Motor neuron (in vitro differentiated cells): ENCODE measurements at regions not wholly inside any gene's neighbourhood (a gene's known extent, or its start where the extent isn't known, plus 50 kb on each side); places are given as distances from the start of the nearest gene placed in this dataset.
"Not testable (repeated sequence)": the region's sequence is repeated elsewhere in the genome, so short reads cannot be mapped to it uniquely, and the experiment has no call there.

Source experiments
- ATAC-seq, 8 experiments: fragments of 200-7000 bp; cut with Tn5 transposase; replicated peaks in 6 of 8; 2 replicates each; pipeline ENCODE4 v1.8.0; 2021; ENCODE audit warnings: mild to moderate bottlenecking in 8 of 8, moderate library complexity in 8 of 8
- H3K27ac ChIP-seq, 2 donors: fragments of 250-450 bp; sonication (Bioruptor Pico); 2 replicates each; pipeline ENCODE4 v1.9.0; 2021; ENCODE audit warnings: antibody characterized with exemption in 2 of 2, mild to moderate bottlenecking in 2 of 2, moderate library complexity in 1 of 2
- H3K4me1 ChIP-seq, 2 donors: fragments of 250-450 bp; sonication (Bioruptor Pico); replicated peaks in 1 of 2; 2 replicates each; pipeline ENCODE4 v1.6.1; 2021; ENCODE audit warnings: antibody characterized with exemption in 2 of 2, mild to moderate bottlenecking in 2 of 2, moderate library complexity in 1 of 2
- H3K4me3 ChIP-seq, 5 donors: fragments of 250-450 bp; sonication (Bioruptor Pico); 2 replicates each; pipeline ENCODE4 v1.9.0; 2021; ENCODE audit warnings: antibody characterized with exemption in 5 of 5, mild to moderate bottlenecking in 5 of 5, moderate library complexity in 4 of 5
- WGBS, 10 experiments: fragments of 450-650 bp; shearing (Covaris generic); methylation state at CpG; one replicate each; pipeline ENCODE4 v1.0.0; 2022; 5-methylcytosine and 5-hydroxymethylcytosine counted together
- in situ Hi-C, 9 experiments: fragments of 400-800 bp; cut with MboI; loops; one replicate each; pipeline ENCODE4 v1.15.0; 2021; ENCODE audit warnings: low sequenced_read_pairs in 9 of 9, low pct_unique_long_range_greater_than_20kb in 2 of 9; ENCODE audit not compliant: unreplicated experiment in 9 of 9

DNA sequence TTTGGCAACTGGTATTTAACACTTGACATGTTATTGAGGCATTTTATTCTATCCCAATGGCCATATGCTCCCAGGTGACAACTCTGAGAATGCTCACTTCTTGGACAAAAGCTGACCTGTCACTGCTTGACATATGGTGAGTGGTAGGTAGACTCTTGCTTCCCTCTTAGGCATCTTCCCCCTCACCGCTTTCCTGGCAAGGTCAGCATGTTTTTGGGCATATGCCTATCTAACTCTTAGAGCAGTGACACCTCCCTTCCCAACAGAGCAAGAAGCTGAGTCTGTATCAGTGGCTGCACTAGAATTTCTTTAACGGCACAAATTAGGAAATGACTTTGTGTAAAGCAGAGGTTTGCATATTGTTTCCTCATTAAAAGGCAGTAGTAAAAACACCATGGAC, 300.7 kb downstream of the OXSM start:
- in situ Hi-C loops = no loop called here
- H3K4me1 ChIP-seq = no peaks in the 10 kb centered on the region

DNA sequence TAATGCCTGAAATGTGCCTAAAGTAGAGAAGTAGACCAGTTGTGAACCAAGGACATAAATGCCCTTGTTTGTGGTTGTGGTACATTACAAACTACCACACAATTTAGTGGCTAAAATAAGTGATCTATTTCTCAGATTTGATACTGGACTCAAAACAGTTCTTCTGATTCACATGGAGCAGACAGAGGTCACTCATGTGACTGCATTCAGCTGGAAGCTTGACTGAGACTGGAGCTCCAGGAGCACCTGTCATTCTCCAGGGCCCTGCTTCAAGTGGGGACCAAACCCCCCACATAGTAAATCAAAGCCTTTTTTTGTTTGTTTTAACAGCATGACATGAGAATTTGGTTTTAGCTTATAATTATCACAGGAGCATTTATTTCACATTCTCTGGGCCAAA, 301.2 kb downstream of the OXSM start:
- H3K4me1 ChIP-seq = no peaks in the 10 kb centered on the region
- in situ Hi-C loops = no loop called here
- H3K4me3 ChIP-seq = no peak overlapping the region
- ATAC-seq = no peak
- no peak overlapping the region for H3K27ac ChIP-seq

More for the DNA sequence above, 300.7 kb downstream of the OXSM start:
- no peak for ATAC-seq
- WGBS, 10 experiments = 29 to 100% (median 100%) methylated on average over 1 to 2 of the region's 2 CpGs; no CpG with 5 or more reads in 5 of the 10 experiments
- H3K4me3 ChIP-seq = no peak overlapping the region
- no peak overlapping the region for H3K27ac ChIP-seq

DNA sequence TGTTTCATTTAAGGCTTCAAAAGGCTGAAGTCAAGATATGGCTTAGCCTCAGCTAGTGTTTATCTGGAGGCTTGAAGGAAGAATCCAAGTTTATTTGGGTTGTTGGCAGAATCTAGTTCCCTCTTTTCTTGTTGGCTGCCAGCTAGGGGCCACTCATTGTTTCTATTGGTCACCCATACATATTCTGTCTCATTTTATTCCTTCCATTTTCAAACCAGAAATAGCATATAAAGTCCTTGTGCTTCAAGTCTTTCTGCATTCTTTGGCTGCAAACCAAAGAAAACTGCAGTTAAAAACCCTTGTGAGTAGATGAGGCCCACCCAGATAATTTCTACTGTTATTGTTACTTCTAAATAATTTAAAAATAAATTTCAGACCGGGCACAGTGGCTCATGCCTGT, 301.7 kb downstream of the OXSM start:
- H3K4me1 ChIP-seq = no peaks in the 10 kb centered on the region
- no peak overlapping the region for H3K4me3 ChIP-seq
- ATAC-seq = no peak
- whole genome bisulfite sequencing, 10 experiments = 0 to 71% (median 30%) methylated on average over 1 of the region's 1 CpG; no CpG with 5 or more reads in 2 of the 10 experiments
- no peak overlapping the region for H3K27ac ChIP-seq
- in situ Hi-C loops = no loop called here

DNA sequence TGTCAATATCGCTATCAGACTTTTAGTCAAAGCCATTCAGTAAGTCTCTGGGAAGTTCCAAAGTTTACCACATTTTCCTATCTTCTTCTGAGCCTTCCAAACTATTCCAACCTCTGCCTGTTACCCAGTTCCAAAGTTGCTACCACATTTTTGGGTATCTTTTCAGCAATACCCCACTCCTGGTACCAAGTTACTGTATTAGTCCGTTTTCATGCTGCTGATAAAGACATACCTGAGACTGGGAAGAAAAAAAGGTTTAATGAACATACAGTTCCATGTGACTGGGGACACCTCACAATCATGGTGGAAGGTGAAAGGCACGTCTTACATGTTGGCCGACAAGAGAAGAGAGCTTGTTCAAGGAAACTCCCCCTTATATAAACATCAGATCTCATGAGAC, 307.2 kb downstream of the OXSM start:
- H3K4me1 ChIP-seq, H3K4me3 ChIP-seq, ATAC-seq, in situ Hi-C loops, H3K27ac ChIP-seq: not testable (repeated sequence)
- 33 to 100% (median 63%) methylated on average over 1 to 4 of the region's 4 CpGs; no CpG with 5 or more reads in 1 of the 10 experiments for WGBS, 10 experiments

DNA sequence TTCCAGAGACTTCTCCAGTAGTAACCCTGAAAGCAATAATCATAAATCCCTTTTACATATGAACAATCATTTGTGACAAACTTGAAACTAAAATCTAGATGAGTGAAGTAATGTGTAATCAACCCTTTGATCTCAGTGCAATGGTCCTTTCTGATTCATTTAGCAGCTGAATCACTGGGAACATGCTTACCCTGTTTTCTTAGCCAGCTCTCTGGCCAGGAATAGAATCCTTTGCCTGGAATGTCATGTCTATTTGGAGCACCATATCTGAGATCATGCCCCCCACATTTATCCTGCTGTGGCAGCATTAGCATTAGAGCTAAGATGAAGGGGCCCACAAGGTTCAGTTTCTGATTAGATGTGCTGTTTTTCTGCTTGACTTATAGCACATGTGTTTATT, 309.8 kb downstream of the OXSM start:
- Histone ChIP-seq H3K4me1 (peaks cover 2 to 18% of the 10 kb centered on the region in 2 donors), H3K27ac (no peak overlapping the region), H3K4me3 (no peak overlapping the region)
- in situ Hi-C loops = no loop called here
- peak in 5 of 8 experiments; percentile 81 to 96 (median 90) for ATAC-seq

DNA sequence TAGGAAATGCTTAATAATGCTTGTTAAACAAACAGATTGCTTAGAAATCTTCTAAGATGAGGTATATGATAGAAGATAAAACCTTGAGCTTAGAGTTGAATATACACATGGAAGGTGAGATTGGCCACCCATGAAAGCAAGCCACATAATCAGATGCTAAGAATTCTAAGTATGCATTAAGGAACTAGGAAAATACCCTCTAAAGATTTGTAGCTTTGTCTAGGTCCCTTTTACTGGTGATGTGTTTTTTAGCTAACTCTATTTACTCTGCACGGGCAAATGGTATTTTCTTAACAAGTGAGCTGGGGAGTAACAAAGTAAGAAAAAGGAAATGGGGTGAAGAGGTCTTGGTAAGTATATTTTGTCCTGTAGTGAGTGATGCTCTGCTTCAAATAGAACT, 310.3 kb downstream of the OXSM start:
- Histone ChIP-seq H3K4me1 (peaks cover 2 to 23% of the 10 kb centered on the region in 2 donors), H3K27ac (no peak overlapping the region), H3K4me3 (no peak overlapping the region)
- in situ Hi-C loops = no loop called here
- no peak for ATAC-seq
- 0 to 83% (median 20%) methylated on average over 1 of the region's 1 CpG; no CpG with 5 or more reads in 3 of the 10 experiments for WGBS, 10 experiments

DNA sequence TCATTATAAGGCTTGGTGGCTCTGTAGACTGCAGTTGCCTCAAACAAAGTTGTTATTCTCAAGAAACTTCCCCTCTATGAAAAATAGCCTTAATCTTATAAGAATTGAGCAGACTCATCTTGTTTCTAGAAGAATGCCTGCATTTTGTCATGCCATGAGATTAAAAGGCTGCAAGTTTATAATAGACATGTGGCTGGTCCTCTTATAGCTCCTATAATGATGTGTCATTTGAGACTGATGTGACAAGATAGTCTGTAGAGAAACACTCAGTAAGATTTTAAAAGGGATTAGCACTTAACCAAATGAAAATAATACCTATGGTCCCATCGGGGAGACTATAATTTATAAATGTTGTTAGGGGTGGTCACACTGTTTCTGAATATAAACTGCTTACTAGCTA, 312.5 kb downstream of the OXSM start:
- WGBS, 10 experiments = 0 to 85% (median 55%) methylated on average over 1 of the region's 1 CpG; no CpG with 5 or more reads in 4 of the 10 experiments
- H3K4me1 ChIP-seq = peaks cover 15 to 37% of the 10 kb centered on the region in 2 donors
- peak in 4 of 8 experiments; percentile 13 to 20 (median 18) for ATAC-seq
- no peak overlapping the region for H3K4me3 ChIP-seq
- no peak overlapping the region for H3K27ac ChIP-seq
- in situ Hi-C loops = no loop called here

DNA sequence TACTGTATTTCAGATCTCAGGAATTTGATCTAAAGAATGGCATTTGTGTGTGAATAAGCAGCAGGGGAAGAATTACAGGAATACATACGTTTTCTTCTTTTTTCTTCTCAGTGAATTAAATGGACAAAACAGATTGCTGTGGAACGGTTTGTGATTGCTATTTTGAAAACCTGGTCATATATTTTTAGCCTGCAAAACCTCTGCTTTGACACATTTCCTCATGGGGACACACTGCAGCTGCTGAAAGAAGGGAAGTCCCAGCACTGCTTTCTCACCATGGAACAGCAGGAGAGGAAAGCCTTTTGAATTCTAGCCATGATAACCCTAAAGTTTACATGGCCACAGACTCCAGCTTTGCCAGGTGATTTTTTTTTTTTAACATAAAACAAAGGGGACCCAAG, 315.0 kb downstream of the OXSM start:
- Histone ChIP-seq H3K4me3 (no peak overlapping the region), H3K4me1 (peaks cover 15 to 36% of the 10 kb centered on the region in 2 donors), H3K27ac (peak overlapping the region in 1 of 2 donors; percentile 2)
- in situ Hi-C loops = no loop called here
- WGBS, 10 experiments = 0 to 25% (median 3%) methylated on average over 1 to 2 of the region's 2 CpGs; no CpG with 5 or more reads in 2 of the 10 experiments
- ATAC-seq = peak in 3 of 8 experiments; percentile 25 to 49 (median 42)

DNA sequence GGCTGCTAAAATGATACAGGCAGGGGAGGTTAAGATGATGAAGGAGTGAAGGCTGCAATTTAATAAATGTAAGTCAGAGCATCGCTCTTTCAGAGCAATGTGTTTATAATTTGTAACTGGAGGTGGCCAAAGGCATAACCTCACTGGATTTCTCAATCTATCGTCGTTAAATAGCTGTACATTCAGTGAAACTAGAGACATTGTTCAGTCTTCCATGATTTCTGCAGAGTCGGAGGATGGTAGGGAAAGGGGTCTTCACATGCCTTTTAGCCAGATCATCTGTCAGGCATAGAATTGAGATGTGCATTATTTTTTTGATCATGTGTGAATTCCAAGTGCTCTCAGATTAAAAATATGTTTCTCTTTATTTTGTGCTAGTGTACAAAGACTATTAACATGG, 315.4 kb downstream of the OXSM start:
- peak overlapping the region in 1 of 2 donors; percentile 2 for H3K27ac ChIP-seq
- in situ Hi-C loops = no loop called here
- peak in 3 of 8 experiments; percentile 5 to 50 (median 15) for ATAC-seq
- 2 to 52% (median 35%) methylated on average over 1 to 4 of the region's 4 CpGs; no CpG with 5 or more reads in 2 of the 10 experiments for WGBS, 10 experiments
- H3K4me1 ChIP-seq = peaks cover 15 to 32% of the 10 kb centered on the region in 2 donors
- no peak overlapping the region for H3K4me3 ChIP-seq

DNA sequence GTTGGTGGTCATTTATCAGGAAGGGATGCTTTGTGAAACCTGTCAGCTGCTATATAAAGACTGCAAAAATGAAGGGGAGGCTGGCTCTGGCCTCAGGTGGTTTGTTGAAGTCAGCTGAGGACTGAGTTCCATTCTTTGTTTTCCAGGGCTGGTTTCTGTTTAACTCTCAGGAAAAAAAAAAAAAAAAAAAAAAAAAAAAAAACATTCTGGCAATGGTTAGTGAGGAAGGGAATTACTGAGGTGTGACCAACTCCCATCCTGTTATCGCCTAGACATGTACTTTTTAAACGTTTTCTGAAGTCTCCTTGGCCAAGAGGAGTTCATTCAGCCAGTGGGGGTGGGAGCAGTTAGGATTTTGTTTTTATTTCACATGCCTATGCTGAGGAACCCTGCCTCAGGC, 316.3 kb downstream of the OXSM start:
- H3K27ac ChIP-seq = no peak overlapping the region
- in situ Hi-C loops = no loop called here
- no peak overlapping the region for H3K4me3 ChIP-seq
- ATAC-seq = peak in 6 of 8 experiments; percentile 67 to 92 (median 84)
- peaks cover 15 to 31% of the 10 kb centered on the region in 2 donors for H3K4me1 ChIP-seq
- WGBS, 10 experiments = 0 to 61% (median 28%) methylated on average over 1 to 2 of the region's 2 CpGs; no CpG with 5 or more reads in 2 of the 10 experiments

DNA sequence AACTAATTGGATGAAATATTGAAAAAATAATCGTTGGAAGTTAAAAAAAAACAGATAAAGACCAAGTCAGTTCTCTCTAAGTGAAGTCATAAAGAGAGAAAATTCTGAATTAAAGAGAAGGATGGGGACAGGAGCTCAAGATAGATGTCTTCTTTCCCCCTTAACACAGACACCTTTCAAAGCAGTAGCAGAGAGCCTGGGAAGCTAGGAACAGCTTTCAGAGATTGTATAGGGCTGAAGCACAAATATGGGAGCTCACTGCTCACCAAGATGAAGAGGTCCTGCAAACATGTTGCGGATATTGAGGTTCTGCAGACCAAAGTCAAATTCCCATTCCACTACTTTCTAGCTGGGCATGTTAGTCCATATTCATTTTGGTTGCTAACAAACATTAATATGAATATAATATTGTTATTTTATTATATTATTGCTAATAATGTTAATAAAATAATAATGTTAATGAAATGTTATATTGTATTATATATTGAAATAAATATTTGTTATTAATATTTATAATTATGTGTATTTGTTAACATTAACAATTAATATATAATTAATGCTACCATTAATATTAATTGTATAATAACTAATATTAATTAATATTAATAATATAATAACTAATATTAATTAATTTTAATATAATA, 319.1 kb downstream of the OXSM start:
- no peak overlapping the region for H3K27ac ChIP-seq
- no peak for ATAC-seq
- H3K4me1 ChIP-seq = peaks cover 13 to 25% of the 10 kb centered on the region in 2 donors
- in situ Hi-C loops = no loop called here
- WGBS, 10 experiments = 13 to 73% (median 42%) methylated on average over 1 to 2 of the region's 2 CpGs; no CpG with 5 or more reads in 1 of the 10 experiments
- no peak overlapping the region for H3K4me3 ChIP-seq

DNA sequence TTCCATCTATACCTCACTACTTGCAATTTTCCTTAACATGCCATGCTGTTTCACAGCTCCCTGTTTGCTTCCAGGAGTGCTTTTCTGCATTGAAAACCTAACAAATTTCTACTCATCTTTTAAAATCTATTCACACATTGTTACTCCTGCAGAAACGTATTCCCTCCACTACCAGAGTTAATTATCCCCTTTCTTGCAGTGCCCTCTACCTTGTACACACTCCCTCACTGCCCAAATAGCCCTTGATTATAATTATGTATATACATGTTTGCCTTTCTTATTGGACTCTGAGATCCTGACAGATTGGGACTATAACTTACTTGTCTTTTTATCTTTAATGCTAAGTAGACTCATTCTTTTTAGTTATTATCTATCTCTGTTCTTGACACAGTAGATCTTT, 325.0 kb downstream of the OXSM start:
- Histone ChIP-seq H3K27ac (no peak overlapping the region), H3K4me1 (no peaks in the 10 kb centered on the region), H3K4me3 (no peak overlapping the region)
- in situ Hi-C loops = no loop called here
- WGBS, 10 experiments = 0 to 75% (median 45%) methylated on average over 1 of the region's 1 CpG
- no peak for ATAC-seq

DNA sequence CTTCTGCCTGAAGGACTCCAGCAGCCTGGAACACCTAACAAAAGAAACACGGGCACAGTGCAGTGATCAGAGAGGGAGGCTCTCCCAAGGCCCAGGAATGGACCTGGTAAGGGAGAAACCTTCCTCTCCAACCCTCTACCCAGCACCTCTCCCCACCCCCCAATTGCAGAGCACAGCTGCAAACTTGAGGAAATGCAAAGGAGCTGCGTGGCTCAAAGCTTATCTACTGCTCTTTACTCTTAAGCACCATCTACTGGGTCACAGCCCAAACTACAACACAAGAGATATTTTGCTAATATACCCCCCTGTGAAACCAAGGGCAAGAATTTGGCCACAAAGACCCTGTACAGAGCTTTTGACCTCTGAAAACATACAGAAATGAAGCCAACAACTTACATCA, 328.3 kb downstream of the OXSM start:
- no peak overlapping the region for H3K27ac ChIP-seq
- in situ Hi-C loops = no loop called here
- no peak overlapping the region for H3K4me3 ChIP-seq
- 0% methylated on average over 1 of the region's 2 CpGs; no CpG with 5 or more reads in 5 of the 10 experiments for WGBS, 10 experiments
- peak in 2 of 8 experiments; percentile 18 to 76 for ATAC-seq
- no peaks in the 10 kb centered on the region for H3K4me1 ChIP-seq

DNA sequence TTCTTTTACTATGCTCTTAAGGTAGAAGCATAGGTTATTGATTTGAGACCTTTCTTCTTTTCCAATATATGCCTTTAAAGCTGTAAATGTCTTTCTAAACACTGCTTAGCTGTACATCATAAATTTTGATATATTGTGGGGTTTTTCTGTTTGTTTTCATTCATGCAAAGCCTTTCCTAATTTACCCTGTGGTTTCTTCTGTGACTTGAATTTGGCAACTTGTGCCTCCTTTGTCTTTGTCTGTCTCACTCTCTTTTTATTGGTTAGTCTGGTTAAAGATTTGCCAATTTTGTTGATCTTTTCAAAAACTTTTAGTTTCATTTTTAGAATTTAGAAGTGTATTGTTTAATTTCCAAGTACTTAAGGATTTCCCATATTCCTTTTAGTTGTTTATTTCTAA, 343.1 kb downstream of the OXSM start:
- Histone ChIP-seq H3K27ac (no peak overlapping the region), H3K4me1 (no peaks in the 10 kb centered on the region), H3K4me3 (no peak overlapping the region)
- in situ Hi-C loops = no loop called here
- no peak for ATAC-seq
